SH-SY5Y (cell line): ENCODE measurements at regions not wholly inside any gene's neighbourhood (a gene's known extent, or its start where the extent isn't known, plus 50 kb on each side); places are given as distances from the start of the nearest gene placed in this dataset.

Experiments used
- GATA2 ChIP-seq: IDR thresholded peaks from 2 replicates; pipeline ENCODE4 v1.6.1; 2011; ENCODE audit warnings: mild to moderate bottlenecking, low read depth, low read length
- GATA3 ChIP-seq: IDR thresholded peaks from 2 replicates; pipeline ENCODE4 v1.6.1; 2011; ENCODE audit warnings: low read depth, mild to moderate bottlenecking, low read length, moderate library complexity

DNA sequence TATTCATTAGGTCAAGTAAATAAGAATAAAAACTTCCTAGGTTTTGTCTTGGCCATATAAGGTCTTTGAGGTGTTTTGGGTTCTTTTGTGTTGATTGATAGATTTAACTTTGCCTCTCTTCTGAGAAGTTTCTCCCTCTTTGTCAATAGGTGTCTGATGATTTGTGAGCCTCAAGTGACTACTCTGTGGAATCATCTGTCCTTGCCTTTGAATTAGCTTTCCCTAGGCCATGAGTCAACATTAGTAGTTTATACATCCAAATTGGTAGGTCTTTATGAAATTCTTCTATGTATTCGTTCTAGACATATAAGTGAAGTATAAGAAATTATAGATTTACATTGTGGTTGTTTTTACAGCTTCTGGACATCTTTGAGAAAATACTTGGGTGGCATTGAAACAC lies 864.4 kb downstream of the USP25 start:
- TF ChIP-seq GATA3, result no peak
- no peak for TF ChIP-seq GATA2
